Upper lobe of left lung (tissue), 4 donors: ENCODE measurements at regions not wholly inside any gene's neighbourhood (a gene's known extent, or its start where the extent isn't known, plus 50 kb on each side); places are given as distances from the start of the nearest gene placed in this dataset.

Experiments used
- CTCF ChIP-seq, 6 experiments: fragments of 450-650 bp in 4 of 6; fragments of 200-600 bp in 2 of 6; sonication (generic) in 2 of 6; IDR thresholded peaks; one replicate each; pipeline ENCODE4 v1.5.1; 2016 to 2019; ENCODE audit warnings: antibody characterized with exemption in 6 of 6
- EP300 ChIP-seq, 4 donors: sonication (generic); formaldehyde crosslinking; IDR thresholded peaks; one replicate each; pipeline ENCODE4 v1.5.1; 2017; ENCODE audit warnings: antibody characterized with exemption in 4 of 4, control low read depth in 2 of 4

GRCh38 chr4:97507587-97508245 lies 635.6 kb downstream of the STPG2 start:
- TF ChIP-seq EP300 (IDR thresholded peaks at IDR 0.05), result no peak
- no peak for TF ChIP-seq CTCF (IDR thresholded peaks at IDR 0.05)
